HCT116 (cell line): ENCODE measurements at regions not wholly inside any gene's neighbourhood (a gene's known extent, or its start where the extent isn't known, plus 50 kb on each side); places are given as distances from the start of the nearest gene placed in this dataset.

Experiments
- ATAC-seq: fragments of 200-7000 bp; cut with Tn5 transposase; 2 replicates; pipeline ENCODE4 v1.9.1; 2020; ENCODE audit warnings: mild to moderate bottlenecking, moderate library complexity
- BruUV-seq: library from RNA; stranded (reverse); fragments of 400-500 nt; replicated peaks from 2 replicates; lab custom pipeline; 2021; lab: Mats Ljungman, UMichigan
- CTCF ChIA-PET: fragments of 300-600 bp; sonication (Branson Sonifier 250); formaldehyde crosslinking; loops from one replicate; lab custom pipeline; 2021; ENCODE audit warnings: antibody characterized with exemption; lab: Charles Lee
- POLR2A ChIA-PET: fragments of 300-600, 350-600 bp; sonication (Branson Sonifier 250); formaldehyde crosslinking; loops from one replicate; lab custom pipeline; 2021; ENCODE audit warnings: antibody characterized with exemption; lab: Charles Lee
- RAD21 ChIA-PET, 2 experiments: fragments of 300-600 bp; sonication (Branson Sonifier 250); formaldehyde crosslinking; loops; one replicate each; lab custom pipeline; 2023; ENCODE audit warnings: low total read pairs in 2 of 2; ENCODE audit not compliant: uncharacterized antibody in 2 of 2, unreplicated experiment in 2 of 2, low non-redundant PET in 1 of 2; lab: Charles Lee
- DNase-seq: peaks from one replicate; pipeline ENCODE4 v3.0.0-alpha.2; 2010; ENCODE audit warnings: low read depth, low spot score
- H2AFZ ChIP-seq: fragments of 200-600 bp; shearing (Covaris generic), sonication (generic); 2 replicates; pipeline ENCODE4 v1.6.1; 2017; ENCODE audit warnings: low read depth, mixed run types, mixed read lengths, antibody characterized with exemption, low read length; ENCODE audit not compliant: poor library complexity, severe bottlenecking
- H3K27ac ChIP-seq: 2 replicates; pipeline ENCODE4 v1.5.1; 2012; ENCODE audit warnings: low read depth, low read length
- H3K27me3 ChIP-seq: fragments of 200-600 bp; sonication (generic); 2 replicates; pipeline ENCODE4 v1.6.1; 2016; ENCODE audit warnings: mixed run types, low read length, mixed read lengths; ENCODE audit not compliant: insufficient read depth
- H3K36me3 ChIP-seq, 2 experiments: fragments of 200-500 bp in 1 of 2; fragments of 200-600 bp in 1 of 2; sonication (Bioruptor generic) in 1 of 2; sonication (generic) in 1 of 2; 2 replicates each; pipeline versions ENCODE4 v1.5.1 to v1.6.1; 2014 to 2016; ENCODE audit warnings: low read length in 2 of 2, inconsistent platforms in 1 of 2, mixed read lengths in 1 of 2, mixed run types in 1 of 2; ENCODE audit not compliant: insufficient read depth in 2 of 2, control insufficient read depth in 1 of 2
- H3K4me1 ChIP-seq, 2 experiments: fragments of 200-600 bp in 1 of 2; sonication (generic) in 1 of 2; 2 replicates each; pipeline versions ENCODE4 v1.5.1 to v1.6.1; 2012 to 2017; ENCODE audit warnings: low read length in 2 of 2, inconsistent platforms in 1 of 2, mild to moderate bottlenecking in 1 of 2, mixed read lengths in 1 of 2, mixed run types in 1 of 2, moderate library complexity in 1 of 2; ENCODE audit not compliant: insufficient read depth in 2 of 2, control insufficient read depth in 1 of 2
- H3K4me2 ChIP-seq: fragments of 200-600 bp; sonication (generic); 2 replicates; pipeline ENCODE4 v1.6.1; 2017; ENCODE audit warnings: mixed run types, low read length, mixed read lengths
- H3K4me3 ChIP-seq, 2 experiments: fragments of 200-600 bp in 1 of 2; sonication (generic) in 1 of 2; replicated peaks in 1 of 2; 2 replicates each; pipeline ENCODE4 v1.5.1; 2011 to 2016; ENCODE audit warnings: low read length in 2 of 2, control low read depth in 1 of 2, low read depth in 1 of 2, mild to moderate bottlenecking in 1 of 2, mixed read lengths in 1 of 2, mixed run types in 1 of 2
- H3K79me2 ChIP-seq: fragments of 200-600 bp; sonication (generic); 2 replicates; pipeline ENCODE4 v1.6.1; 2017; ENCODE audit warnings: mild to moderate bottlenecking, mixed run types, low read length, moderate library complexity, mixed read lengths; ENCODE audit not compliant: insufficient read depth
- H3K9ac ChIP-seq: fragments of 200-600 bp; sonication (generic); 2 replicates; pipeline ENCODE4 v1.6.1; 2016; ENCODE audit warnings: low read length, mixed read lengths
- H3K9me2 ChIP-seq: fragments of 200-600 bp; sonication (generic), shearing (Covaris generic); 2 replicates; pipeline ENCODE4 v1.6.1; 2017; ENCODE audit warnings: mixed run types, mild to moderate bottlenecking, moderate library complexity; ENCODE audit not compliant: insufficient read depth
- H3K9me3 ChIP-seq, 2 experiments: fragments of 200-500 bp in 1 of 2; fragments of 200-600 bp in 1 of 2; sonication (Bioruptor generic) in 1 of 2; sonication (generic) in 1 of 2; 2 replicates each; pipeline ENCODE4 v1.6.1; 2014 to 2017; ENCODE audit warnings: low read length in 2 of 2, mixed read lengths in 2 of 2, inconsistent platforms in 1 of 2, low read depth in 1 of 2, mild to moderate bottlenecking in 1 of 2, mixed run types in 1 of 2, moderate library complexity in 1 of 2; ENCODE audit not compliant: control insufficient read depth in 1 of 2, insufficient read depth in 1 of 2
- H4K20me1 ChIP-seq: fragments of 200-600 bp; sonication (generic), shearing (Covaris generic); 2 replicates; pipeline ENCODE4 v1.6.1; 2017; ENCODE audit warnings: mixed run types, mild to moderate bottlenecking, moderate library complexity; ENCODE audit not compliant: insufficient read depth
- CBX3 ChIP-seq: IDR thresholded peaks from 2 replicates; pipeline ENCODE4 v1.6.1; 2012; ENCODE audit warnings: low read depth
- CEBPB ChIP-seq: IDR thresholded peaks from 2 replicates; pipeline ENCODE4 v1.6.1; 2012; ENCODE audit warnings: low read depth
- EGR1 ChIP-seq: IDR thresholded peaks from 2 replicates; pipeline ENCODE4 v1.6.1; 2012; ENCODE audit warnings: low read depth
- ELF1 ChIP-seq: IDR thresholded peaks from 2 replicates; pipeline ENCODE4 v1.6.1; 2012; ENCODE audit warnings: low read depth, borderline replicate concordance
- EZH2 ChIP-seq: fragments of 200-600 bp; sonication (generic); IDR thresholded peaks from 2 replicates; pipeline ENCODE4 v1.6.1; 2017; ENCODE audit warnings: antibody characterized with exemption, mixed run types
- FOSL1 ChIP-seq: IDR thresholded peaks from 2 replicates; pipeline ENCODE4 v1.6.1; 2012; ENCODE audit warnings: low read depth
- JUND ChIP-seq: IDR thresholded peaks from 2 replicates; pipeline ENCODE4 v1.6.1; 2012
- POLR2A ChIP-seq: IDR thresholded peaks from 2 replicates; pipeline ENCODE4 v1.7.0; 2011; ENCODE audit warnings: borderline replicate concordance; ENCODE audit not compliant: insufficient read depth, insufficient read length; ENCODE audit errors: extremely low read depth
- POLR2AphosphoS5 ChIP-seq: IDR thresholded peaks from 2 replicates; pipeline ENCODE4 v1.6.1; 2011; ENCODE audit warnings: mild to moderate bottlenecking, low read depth, low read length, moderate library complexity
- RAD21 ChIP-seq: IDR thresholded peaks from 2 replicates; pipeline ENCODE4 v1.6.1; 2012; ENCODE audit warnings: low read depth, mild to moderate bottlenecking
- YY1 ChIP-seq: IDR thresholded peaks from 2 replicates; pipeline ENCODE4 v1.6.1; 2011; ENCODE audit warnings: low read length, low read depth, moderate library complexity, mild to moderate bottlenecking; ENCODE audit not compliant: insufficient replicate concordance; ENCODE audit errors: extremely low read depth
- ZNF274 ChIP-seq: fragments of 200-500 bp; sonication (Bioruptor generic); IDR thresholded peaks from 2 replicates; pipeline ENCODE4 v1.6.1; 2014; ENCODE audit warnings: mild to moderate bottlenecking, low read depth, low read length, inconsistent platforms
- intact Hi-C: fragments of 100-400 bp; cut with micrococcal nuclease; formaldehyde crosslinking; loops from 2 replicates; pipeline ENCODE4 v1.10.0; 2022
- TF ChIP-seq, protein P1 (sequence below): IDR thresholded peaks from 2 replicates; pipeline ENCODE4 v1.6.1; 2012
- TF ChIP-seq, protein P2 (sequence below): IDR thresholded peaks from 2 replicates; pipeline ENCODE4 v1.6.1; 2012
- TF ChIP-seq, protein P3 (sequence below): IDR thresholded peaks from 2 replicates; pipeline ENCODE4 v1.6.1; 2012; ENCODE audit warnings: low read depth

DNA sequence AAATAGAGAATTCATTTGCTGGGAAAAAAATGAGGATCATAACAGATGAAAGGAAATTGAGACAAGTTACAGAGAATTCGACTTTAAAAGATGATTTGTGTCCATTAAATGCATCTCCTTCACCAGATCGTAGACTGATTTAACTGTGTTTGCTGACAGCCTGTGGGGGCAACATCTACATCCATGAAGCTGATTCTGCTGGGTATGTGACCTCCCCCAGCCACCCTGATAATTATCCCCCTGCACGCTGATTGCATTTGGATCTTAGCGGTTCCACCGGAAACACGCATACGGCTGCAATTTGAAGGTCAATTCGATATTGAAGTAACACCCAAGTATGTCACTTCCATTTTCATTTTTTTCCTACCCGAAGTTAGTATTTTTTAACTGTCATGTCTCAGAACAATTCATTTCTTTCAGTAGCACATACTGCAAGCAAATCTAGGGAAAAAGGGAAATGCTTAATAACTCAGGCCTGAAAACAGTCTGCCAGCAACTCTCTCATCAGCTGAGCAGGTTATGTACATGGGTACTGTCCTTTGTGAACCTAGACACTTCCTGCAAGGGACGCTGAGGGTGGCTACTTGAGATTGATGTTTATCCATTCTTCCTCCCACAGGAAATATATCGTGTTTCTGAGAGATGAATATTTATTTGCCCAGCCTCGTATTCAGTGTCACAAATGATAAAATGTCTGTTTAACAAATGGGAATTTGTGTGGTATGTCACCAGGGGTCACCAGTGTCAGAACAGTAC, 134.9 kb downstream of the ZNF22 start:
- no TSS peak for BruUV-seq
- POLR2A ChIA-PET: no interaction called here
- no peak overlapping the region for H3K9ac ChIP-seq
- RAD21 ChIA-PET: no interaction called here
- H2AFZ ChIP-seq: no peak overlapping the region
- no peak overlapping the region for H3K4me3 ChIP-seq
- H3K9me3 ChIP-seq: no peaks in the 10 kb centered on the region
- no peak for TF ChIP-seq RAD21
- no peak for TF ChIP-seq ZNF274
- no peak for TF ChIP-seq POLR2AphosphoS5
- TF ChIP-seq, protein P1, sequence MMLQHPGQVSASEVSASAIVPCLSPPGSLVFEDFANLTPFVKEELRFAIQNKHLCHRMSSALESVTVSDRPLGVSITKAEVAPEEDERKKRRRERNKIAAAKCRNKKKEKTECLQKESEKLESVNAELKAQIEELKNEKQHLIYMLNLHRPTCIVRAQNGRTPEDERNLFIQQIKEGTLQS: no peak
- TF ChIP-seq EZH2: no peak
- no peak for TF ChIP-seq ELF1
- TF ChIP-seq, all 23 proteins: peak for 0
- Histone ChIP-seq H3K36me3 (no peaks in the 10 kb centered on the region), H3K4me1 (no peaks in the 10 kb centered on the region), H3K79me2 (no peaks in the 10 kb centered on the region), H4K20me1 (no peaks in the 10 kb centered on the region), H3K27ac (no peak overlapping the region), H3K4me2 (no peak overlapping the region), H3K9me2 (no peaks in the 10 kb centered on the region), H3K27me3 (peaks cover 24% of the 10 kb centered on the region)
- intact Hi-C loops: no loop called here
- CTCF ChIA-PET: no interaction called here
- ATAC-seq (no peak), DNase-seq (no peak)

DNA sequence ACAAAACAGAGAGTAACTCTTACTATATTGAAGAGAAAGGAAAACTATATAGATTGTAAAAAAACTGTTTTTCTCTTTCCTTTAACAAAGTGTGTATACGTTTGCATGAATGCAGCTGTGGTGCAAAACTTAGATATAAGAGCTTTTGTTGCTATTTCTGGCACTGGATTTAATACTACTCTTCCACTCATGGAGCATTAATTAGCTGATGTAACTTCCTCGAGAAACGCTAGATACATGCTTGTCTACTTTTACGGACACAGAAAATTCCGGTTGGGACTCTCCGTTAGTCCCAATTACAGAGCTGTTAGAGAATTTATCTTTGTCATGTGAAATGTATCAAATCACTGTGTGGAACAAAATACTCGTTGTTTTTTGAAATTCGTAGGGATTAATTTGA, 135.5 kb downstream of the ZNF22 start:
- Histone ChIP-seq H3K4me2 (no peak overlapping the region), H3K9me2 (no peaks in the 10 kb centered on the region), H3K79me2 (no peaks in the 10 kb centered on the region), H2AFZ (no peak overlapping the region), H3K27ac (no peak overlapping the region), H4K20me1 (no peaks in the 10 kb centered on the region), H3K9me3 (no peaks in the 10 kb centered on the region), H3K9ac (no peak overlapping the region), H3K27me3 (peaks cover 24% of the 10 kb centered on the region), H3K36me3 (no peaks in the 10 kb centered on the region), H3K4me3 (no peak overlapping the region), H3K4me1 (no peaks in the 10 kb centered on the region)
- intact Hi-C loops: no loop called here
- TF ChIP-seq FOSL1 (no peak), JUND (no peak), CBX3 (no peak), CEBPB (no peak), ELF1 (no peak), POLR2A (no peak), YY1 (no peak), EZH2 (no peak), EGR1 (no peak)
- TF ChIP-seq, protein P2, sequence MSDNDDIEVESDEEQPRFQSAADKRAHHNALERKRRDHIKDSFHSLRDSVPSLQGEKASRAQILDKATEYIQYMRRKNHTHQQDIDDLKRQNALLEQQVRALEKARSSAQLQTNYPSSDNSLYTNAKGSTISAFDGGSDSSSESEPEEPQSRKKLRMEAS: no peak
- TF ChIP-seq, protein P3, sequence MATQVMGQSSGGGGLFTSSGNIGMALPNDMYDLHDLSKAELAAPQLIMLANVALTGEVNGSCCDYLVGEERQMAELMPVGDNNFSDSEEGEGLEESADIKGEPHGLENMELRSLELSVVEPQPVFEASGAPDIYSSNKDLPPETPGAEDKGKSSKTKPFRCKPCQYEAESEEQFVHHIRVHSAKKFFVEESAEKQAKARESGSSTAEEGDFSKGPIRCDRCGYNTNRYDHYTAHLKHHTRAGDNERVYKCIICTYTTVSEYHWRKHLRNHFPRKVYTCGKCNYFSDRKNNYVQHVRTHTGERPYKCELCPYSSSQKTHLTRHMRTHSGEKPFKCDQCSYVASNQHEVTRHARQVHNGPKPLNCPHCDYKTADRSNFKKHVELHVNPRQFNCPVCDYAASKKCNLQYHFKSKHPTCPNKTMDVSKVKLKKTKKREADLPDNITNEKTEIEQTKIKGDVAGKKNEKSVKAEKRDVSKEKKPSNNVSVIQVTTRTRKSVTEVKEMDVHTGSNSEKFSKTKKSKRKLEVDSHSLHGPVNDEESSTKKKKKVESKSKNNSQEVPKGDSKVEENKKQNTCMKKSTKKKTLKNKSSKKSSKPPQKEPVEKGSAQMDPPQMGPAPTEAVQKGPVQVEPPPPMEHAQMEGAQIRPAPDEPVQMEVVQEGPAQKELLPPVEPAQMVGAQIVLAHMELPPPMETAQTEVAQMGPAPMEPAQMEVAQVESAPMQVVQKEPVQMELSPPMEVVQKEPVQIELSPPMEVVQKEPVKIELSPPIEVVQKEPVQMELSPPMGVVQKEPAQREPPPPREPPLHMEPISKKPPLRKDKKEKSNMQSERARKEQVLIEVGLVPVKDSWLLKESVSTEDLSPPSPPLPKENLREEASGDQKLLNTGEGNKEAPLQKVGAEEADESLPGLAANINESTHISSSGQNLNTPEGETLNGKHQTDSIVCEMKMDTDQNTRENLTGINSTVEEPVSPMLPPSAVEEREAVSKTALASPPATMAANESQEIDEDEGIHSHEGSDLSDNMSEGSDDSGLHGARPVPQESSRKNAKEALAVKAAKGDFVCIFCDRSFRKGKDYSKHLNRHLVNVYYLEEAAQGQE: no peak
- TF ChIP-seq, protein P1: no peak
- DNase-seq: no peak
- CTCF ChIA-PET: no interaction called here
- ATAC-seq: no peak
- POLR2A ChIA-PET: no interaction called here
- no TSS peak for BruUV-seq
- RAD21 ChIA-PET: no interaction called here
